ENCODE measurements at regions not wholly inside any gene's neighbourhood (a gene's known extent, or its start where the extent isn't known, plus 50 kb on each side); places are given as distances from the start of the nearest gene placed in this dataset.

- DNase-seq: peak; percentile 93
Measured at GRCh38 chr6:113596387-113597230, 260.5 kb upstream of the MARCKS start.

DNA sequence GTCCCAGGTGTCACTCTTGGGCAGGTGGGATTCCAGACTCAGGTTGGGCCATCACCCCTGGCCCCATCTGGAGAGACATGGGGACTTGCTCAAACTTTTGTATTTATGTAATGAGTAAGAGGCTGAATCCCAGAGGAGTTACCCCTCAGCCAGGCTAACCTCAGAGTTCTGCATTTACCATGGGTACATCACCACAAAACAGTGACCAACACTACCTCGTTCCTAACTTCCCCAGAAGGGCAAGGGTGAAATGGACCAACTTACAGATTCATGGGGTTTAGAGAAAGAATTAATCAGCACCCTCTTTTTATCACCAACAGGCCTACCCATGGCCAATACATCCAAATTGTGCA lies 259.9 kb upstream of the MARCKS start:
- no peak for DNase-seq

DNA sequence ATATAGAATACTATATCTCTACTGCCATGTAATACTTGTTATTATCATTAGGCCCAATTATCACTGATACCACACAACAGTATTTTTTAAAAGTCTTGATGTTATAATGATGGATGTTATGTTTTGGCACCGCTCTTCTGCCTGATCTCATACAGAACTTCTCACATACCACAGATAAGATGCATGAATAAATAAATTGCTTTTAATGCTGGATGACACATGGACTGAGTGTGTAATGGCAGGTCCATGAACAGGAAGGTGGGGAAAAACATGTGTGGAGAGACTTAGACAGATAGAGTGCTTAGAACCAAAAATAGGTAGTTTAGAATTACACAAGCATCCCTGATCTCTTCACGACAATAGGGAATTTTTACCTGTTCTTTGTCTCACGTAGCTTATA lies 258.4 kb upstream of the MARCKS start:
- DNase-seq: no peak

GRCh38 chr6:113599444-113599843 lies 257.7 kb upstream of the MARCKS start:
- DNase-seq: peak; percentile 66

DNA sequence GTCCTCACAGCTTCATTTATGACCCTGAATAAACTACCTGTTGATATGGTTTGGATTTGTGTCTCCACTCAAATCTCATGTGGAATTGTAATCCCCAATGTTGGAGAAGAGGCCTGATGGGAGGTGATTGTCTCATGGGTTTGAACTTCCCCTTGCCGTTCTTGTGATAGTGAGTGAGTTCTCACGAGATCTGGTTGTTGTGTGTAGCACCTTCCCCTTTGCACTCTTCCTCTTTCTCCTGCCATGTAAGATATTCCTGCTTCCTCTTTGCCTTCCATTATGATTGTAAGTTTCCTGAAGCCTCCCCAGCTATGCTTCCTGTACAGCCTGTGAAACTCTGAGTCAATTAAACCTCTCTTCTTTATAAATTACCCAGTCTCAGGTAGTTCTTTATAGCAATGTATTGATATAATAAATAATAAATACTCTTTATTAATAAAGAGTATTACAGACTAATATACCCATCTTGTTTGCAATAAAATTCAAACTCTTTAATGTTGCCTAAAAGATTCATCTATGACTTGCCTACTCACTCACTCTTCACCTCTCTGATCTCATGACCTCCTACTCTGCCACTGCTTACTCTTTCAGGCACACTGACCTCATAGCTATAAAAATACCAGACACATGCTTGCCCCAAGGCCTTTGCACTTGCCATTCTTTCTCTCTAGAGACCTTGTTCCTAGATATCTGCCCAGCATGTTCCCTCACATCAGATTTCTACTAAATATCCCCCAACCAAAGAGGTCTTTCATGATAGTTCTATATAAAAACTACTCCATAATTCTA lies 256.4 kb upstream of the MARCKS start:
- DNase-seq: no peak

DNA sequence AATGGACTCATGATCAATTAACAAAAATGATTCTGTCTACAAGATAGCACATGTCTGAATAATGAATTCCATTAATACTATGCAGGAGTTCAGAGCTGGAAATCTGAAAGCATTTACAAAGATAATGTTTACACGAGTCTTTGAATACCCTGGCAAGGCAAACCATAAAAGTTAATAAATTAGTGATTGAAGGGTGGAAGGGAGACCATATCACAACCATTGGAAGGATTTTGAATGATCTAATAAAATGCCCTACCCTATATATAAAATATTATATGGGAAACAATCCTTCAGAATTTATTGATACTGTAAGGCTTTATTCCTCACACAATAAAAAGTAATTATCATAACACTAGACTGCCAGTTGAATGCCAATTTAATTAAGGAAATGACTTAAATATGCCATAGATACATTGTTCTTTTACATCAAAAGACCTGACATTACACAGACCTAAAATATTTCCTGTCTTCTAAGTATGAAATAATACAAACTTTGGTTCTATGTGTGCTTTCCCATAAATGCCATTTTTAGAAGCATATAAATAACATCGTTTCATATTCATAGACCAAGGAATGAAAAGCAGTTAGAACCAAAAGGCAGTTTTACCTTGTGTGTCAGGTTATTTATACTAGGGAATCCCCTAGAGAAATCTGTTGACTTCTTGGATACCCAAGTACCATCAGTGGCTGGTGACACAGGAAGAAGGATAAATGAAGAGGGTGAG lies 249.2 kb upstream of the MARCKS start:
- DNase-seq: peak; percentile 4

DNA sequence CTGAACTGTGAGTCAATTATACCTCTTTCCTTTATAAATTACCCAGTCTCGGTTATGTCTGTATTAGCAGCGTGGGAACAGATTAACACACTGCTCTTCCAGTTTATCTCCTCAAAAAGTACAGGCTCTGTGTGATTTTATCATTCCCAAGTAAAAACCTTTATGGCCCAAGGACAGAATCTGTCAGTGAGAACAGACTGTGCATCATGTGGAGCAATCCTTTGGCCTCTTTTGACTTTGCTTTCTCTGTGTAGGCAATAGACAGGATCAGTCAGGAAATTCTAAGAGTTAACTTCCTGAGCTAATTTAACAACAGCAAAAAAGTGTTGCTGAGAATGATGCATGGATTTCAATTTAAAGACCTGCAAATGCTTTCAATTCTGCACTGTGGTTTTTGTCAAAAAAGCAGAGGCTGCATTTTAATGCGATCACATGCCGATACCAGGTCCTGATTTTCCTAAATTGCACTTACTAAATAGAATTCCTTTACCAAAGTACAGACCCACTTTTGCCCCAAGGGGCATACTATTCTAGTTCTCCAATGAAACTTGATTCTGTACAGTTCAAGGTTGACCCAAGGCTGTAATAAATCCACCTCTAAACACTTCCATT lies 246.7 kb upstream of the MARCKS start:
- DNase-seq: no peak

DNA sequence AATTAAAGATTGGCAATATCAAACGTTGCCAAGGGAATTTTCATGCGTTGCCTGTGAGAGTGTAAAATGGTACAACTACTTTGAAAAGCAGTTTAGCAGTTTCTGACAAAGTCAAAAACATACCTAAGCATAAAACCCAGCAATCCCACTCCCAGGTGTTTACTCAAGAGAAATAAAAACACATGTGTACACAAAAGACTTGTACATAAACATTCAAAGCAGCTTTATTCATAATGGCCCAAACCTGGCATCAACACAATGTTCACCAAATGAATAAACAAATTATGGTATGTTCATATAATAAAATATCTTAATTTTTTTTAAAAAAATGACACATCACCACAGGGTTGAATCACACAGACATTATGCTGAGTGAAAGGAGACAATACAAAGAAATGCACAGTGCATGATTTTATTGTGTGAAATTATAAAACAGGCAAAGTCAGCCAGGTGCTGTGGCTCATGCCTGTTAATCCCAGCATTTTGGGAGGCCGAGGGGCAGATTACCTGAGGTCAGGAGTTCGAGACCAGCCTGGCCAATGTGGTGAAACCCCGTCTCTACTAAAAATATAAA lies 240.4 kb upstream of the MARCKS start:
- peak; percentile 11 for DNase-seq

DNA sequence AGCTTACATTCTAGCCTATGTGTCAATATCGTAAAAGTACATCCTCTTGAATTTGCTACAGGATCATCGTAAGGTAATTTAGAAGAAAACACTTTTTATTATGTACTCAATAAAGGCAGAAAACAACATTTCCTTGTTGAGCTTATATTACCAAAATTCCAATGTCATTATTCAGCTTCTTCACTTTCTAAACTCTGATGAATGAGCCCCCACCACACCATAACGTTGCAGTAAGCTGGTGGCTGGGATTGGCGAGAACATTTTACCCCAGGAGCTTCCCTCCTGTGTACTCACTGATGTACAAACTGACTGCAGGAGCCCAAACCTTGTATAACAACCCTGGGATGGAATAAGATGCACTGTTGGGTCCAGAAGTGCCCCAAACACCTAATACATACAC lies 238.1 kb upstream of the MARCKS start:
- DNase-seq: no peak

- no peak for DNase-seq
Measured at GRCh38 chr6:113620386-113620785, 236.8 kb upstream of the MARCKS start.

DNA sequence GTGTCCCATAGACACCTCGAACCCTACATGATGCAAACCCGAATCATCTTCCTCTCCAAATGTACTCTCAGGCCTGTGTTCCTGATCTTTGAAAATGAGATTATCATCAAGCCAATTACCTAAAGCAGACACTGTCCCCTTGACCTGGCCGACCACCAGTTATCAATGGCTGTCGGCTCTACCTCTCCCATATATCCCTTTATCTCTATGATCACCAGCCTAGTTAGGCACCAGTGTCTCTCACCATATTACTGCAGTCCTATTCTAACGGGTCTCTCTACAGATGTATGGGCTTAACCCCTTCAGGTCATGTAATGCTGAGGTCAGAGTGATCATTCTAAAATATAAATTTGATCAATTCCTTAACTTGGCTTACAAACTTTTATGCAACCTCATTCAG lies 234.9 kb upstream of the MARCKS start:
- no peak for DNase-seq

- peak; percentile 16 for DNase-seq
Measured at GRCh38 chr6:113623129-113623528, 234.0 kb upstream of the MARCKS start.

DNA sequence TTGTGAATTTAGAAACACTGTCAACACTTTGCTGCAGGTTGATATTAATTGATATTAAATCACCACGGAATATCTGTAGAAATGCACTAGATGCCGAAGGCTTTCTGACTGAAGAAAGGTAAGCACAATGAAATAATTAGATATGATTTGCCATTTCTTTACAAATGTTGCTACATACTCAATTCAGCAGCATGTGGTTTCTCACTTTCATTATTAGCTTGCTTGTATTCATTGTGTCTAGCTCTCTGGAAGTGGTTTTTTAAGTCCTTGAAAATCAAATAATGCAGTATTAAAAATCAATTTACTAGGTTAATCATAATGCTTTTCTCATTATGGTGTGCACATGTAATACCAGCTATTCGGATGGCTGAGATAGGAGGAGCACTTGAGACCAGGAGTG lies 231.3 kb upstream of the MARCKS start:
- no peak for DNase-seq

GRCh38 chr6:113626475-113626874 lies 230.7 kb upstream of the MARCKS start:
- DNase-seq: no peak

DNA sequence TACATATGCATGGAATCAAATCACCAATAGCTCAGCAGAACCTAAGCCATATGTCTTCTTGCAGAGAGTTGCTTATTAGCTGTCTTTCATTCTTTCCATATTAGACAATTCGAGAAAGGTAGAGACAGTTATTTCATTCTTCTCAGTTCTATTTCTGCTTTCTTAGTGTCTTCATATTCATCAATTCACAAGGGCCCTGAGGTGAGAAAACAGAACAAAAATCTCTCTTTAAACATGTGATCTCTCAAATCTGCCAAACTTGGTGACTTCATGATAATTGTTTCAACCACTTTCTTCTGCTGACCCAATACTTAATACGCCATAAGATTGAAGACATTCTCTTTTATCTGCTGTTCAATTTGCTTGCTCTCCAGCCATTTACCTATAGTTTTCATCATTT lies 229.7 kb upstream of the MARCKS start:
- no peak for DNase-seq

- DNase-seq: no peak
Measured at GRCh38 chr6:113629256-113629655, 227.9 kb upstream of the MARCKS start.

- DNase-seq: peak; percentile 18
Measured at GRCh38 chr6:113629975-113630737, 227.0 kb upstream of the MARCKS start.

DNA sequence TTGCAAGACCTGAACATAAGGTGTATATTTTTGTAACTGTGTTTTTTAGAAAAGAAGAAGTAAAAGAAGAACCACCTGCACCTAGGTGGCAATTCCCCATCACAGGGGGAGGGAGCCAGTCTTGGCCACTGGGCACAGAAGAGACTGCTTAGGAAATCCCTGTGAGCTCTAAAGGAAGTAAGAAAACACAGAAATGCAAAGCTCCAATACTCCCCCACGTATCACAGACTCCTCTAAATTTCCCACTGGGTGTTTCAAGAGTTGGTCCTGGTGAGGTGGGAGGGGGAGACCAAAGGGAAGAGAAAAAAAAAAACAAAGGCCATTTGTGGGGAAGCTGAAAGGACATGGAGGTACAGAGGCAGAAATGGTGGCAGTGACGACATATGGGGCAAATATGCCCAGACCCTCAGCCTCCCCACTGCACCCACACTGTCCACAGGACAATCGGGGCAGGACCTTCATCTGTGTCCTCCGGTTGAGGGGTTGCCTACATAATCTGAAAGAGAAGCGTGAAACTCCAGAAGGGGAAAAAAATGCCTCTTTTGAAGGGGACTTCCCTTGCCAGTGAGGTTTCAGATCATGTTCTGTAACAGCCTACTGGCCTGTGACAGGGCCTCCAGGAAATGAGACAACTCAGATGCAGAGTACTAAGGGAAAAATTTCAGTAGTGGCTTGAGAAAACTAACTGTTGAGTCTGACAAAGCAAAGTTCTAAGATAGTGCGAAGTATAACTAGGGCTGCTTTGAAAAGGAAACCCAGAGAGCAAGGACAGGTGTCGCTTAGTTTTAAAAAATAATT lies 226.2 kb upstream of the MARCKS start:
- peak; percentile 5 for DNase-seq

GRCh38 chr6:113631666-113632065 lies 225.5 kb upstream of the MARCKS start:
- DNase-seq: no peak

DNA sequence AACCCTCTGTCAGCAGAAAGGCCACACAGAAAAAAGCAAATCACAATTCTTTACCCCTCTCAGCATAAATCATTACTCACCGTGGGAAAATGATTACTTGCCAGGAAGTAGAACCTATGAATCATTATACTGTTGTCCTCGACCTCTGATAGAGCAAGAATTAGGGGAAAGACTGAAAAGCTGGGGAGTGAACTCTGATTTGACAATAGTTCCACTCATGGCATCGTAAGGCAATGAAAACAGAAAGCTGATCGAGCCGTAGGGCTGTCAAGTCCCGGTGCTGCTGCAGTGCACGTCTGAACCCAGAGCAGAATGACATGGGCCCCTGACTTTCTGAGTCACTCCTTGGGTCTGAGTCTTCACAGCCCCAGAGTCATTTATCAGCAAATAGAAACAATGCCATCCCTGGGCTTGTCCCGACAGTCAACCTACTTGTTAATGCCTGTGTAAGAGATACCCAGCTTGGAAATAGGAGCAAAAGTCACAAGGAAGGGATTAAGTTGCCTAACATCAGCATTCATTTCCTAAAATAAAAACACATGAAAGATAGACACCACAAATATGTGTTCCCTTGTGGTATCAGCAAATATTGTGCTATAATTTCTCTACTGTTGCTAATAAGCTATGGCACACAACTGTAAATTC lies 224.8 kb upstream of the MARCKS start:
- DNase-seq: peak; percentile 11

DNA sequence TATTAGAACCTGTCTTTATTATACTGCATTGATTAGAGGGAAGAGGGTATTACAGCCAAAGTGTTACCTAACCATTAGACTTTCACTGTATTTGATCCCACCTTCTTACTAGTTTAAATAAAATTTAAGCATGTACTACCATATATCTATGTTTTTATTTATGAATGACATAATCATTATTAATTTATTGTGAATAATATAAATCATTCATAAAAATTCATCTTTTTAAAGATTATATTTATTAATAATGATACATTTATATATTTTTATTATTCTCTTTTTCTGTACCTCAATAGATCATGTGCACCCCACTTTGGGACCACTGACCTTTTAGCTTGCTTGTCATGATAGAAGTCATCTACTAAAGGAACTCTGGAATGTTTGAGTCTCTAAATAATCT lies 223.5 kb upstream of the MARCKS start:
- no peak for DNase-seq

Measured in NCI-H69 (cell line).